ENCODE measurements at regions not wholly inside any gene's neighbourhood (a gene's known extent, or its start where the extent isn't known, plus 50 kb on each side); places are given as distances from the start of the nearest gene placed in this dataset.

- Histone ChIP-seq H3K27ac (ENCODE audit: low read length) (no peak overlapping the region), H3K79me2 (ENCODE audit: low read length) (peaks cover 43% of the 10 kb centered on the region), H3K9me3 (replicated peaks; ENCODE audit: insufficient read depth, low read length) (no peaks in the 10 kb centered on the region), H3K27me3 (replicated peaks; ENCODE audit: insufficient read depth, low read length) (peaks cover 10% of the 10 kb centered on the region), H3K36me3 (replicated peaks; ENCODE audit: insufficient read depth, low read length) (peaks cover 8% of the 10 kb centered on the region; the same call in 1 of the 2 replicates), H3K9ac (ENCODE audit: low read length) (no peak overlapping the region), H4K20me1 (ENCODE audit: insufficient read depth, low read length) (no peaks in the 10 kb centered on the region), H3K4me3 (ENCODE audit: low read length) (0 out of 2 replicates have a peak overlapping the region, but pooled peaks have one; percentile 18), H3K4me2 (ENCODE audit: low read depth, low read length) (peak overlapping the region; percentile 86; the same call in 1 of the 2 replicates), H2AFZ (ENCODE audit: low read length) (no peak overlapping the region), H3F3A (ENCODE audit: insufficient read depth, low read length) (peaks cover 4% of the 10 kb centered on the region; the same call in 1 of the 2 replicates), H3K9me2 (replicated peaks; ENCODE audit: insufficient read depth, low read length) (no peaks in the 10 kb centered on the region), H3K4me1 (ENCODE audit: low read length) (peaks cover 20% of the 10 kb centered on the region)
- TF ChIP-seq CTCF (IDR thresholded peaks at IDR 0.05; ENCODE audit: low read length) = no peak
- TF ChIP-seq EZH2phosphoT487 (IDR thresholded peaks at IDR 0.05; ENCODE audit: low read length) = no peak
- TF ChIP-seq EZH2 (optimal IDR thresholded peaks at IDR 0.05; ENCODE audit: low read depth, low read length) = no peak
- DNase-seq = no peak
Measured at GRCh38 chr7:149622444-149623210, 125.0 kb upstream of the ZNF746 start.

- Histone ChIP-seq H3K27me3 (replicated peaks; ENCODE audit: insufficient read depth, low read length) (peaks cover 4% of the 10 kb centered on the region), H3K9me3 (replicated peaks; ENCODE audit: insufficient read depth, low read length) (no peaks in the 10 kb centered on the region), H3K36me3 (replicated peaks; ENCODE audit: insufficient read depth, low read length) (peaks cover 12% of the 10 kb centered on the region; the same call in 1 of the 2 replicates), H3F3A (ENCODE audit: insufficient read depth, low read length) (peaks cover 4% of the 10 kb centered on the region; the same call in 1 of the 2 replicates), H3K9me2 (replicated peaks; ENCODE audit: insufficient read depth, low read length) (no peaks in the 10 kb centered on the region), H3K9ac (ENCODE audit: low read length) (no peak overlapping the region), H3K4me3 (ENCODE audit: low read length) (no peak overlapping the region), H3K27ac (ENCODE audit: low read length) (no peak overlapping the region), H3K79me2 (ENCODE audit: low read length) (peaks cover 49% of the 10 kb centered on the region), H2AFZ (ENCODE audit: low read length) (no peak overlapping the region), H4K20me1 (ENCODE audit: insufficient read depth, low read length) (no peaks in the 10 kb centered on the region), H3K4me2 (ENCODE audit: low read depth, low read length) (peak overlapping the region; percentile 86; the same call in 1 of the 2 replicates), H3K4me1 (ENCODE audit: low read length) (peaks cover 20% of the 10 kb centered on the region)
- TF ChIP-seq EZH2phosphoT487 (IDR thresholded peaks at IDR 0.05; ENCODE audit: low read length) (no peak), EZH2 (optimal IDR thresholded peaks at IDR 0.05; ENCODE audit: low read depth, low read length) (no peak), CTCF (IDR thresholded peaks at IDR 0.05; ENCODE audit: low read length) (no peak)
- peak; percentile 57 for DNase-seq
Measured at GRCh38 chr7:149621776-149622175, 124.2 kb upstream of the ZNF746 start.

GRCh38 chr7:149620961-149621360 is 123.4 kb upstream of the ZNF746 start:
- TF ChIP-seq EZH2phosphoT487 (IDR thresholded peaks at IDR 0.05; ENCODE audit: low read length) = no peak
- TF ChIP-seq CTCF (IDR thresholded peaks at IDR 0.05; ENCODE audit: low read length) = no peak
- TF ChIP-seq EZH2 (optimal IDR thresholded peaks at IDR 0.05; ENCODE audit: low read depth, low read length) = no peak
- H3K4me2 ChIP-seq (ENCODE audit: low read depth, low read length) = no peak overlapping the region
- H3K4me3 ChIP-seq (ENCODE audit: low read length) = no peak overlapping the region
- no peaks in the 10 kb centered on the region for H3K9me3 ChIP-seq (replicated peaks; ENCODE audit: insufficient read depth, low read length)
- no peak for DNase-seq
- no peaks in the 10 kb centered on the region for H3K9me2 ChIP-seq (replicated peaks; ENCODE audit: insufficient read depth, low read length)
- no peaks in the 10 kb centered on the region for H3K27me3 ChIP-seq (replicated peaks; ENCODE audit: insufficient read depth, low read length)
- peaks cover 55% of the 10 kb centered on the region for H3K79me2 ChIP-seq (ENCODE audit: low read length)
- peaks cover 20% of the 10 kb centered on the region for H3K4me1 ChIP-seq (ENCODE audit: low read length)
- peaks cover 12% of the 10 kb centered on the region; the same call in 1 of the 2 replicates for H3K36me3 ChIP-seq (replicated peaks; ENCODE audit: insufficient read depth, low read length)
- H4K20me1 ChIP-seq (ENCODE audit: insufficient read depth, low read length) = no peaks in the 10 kb centered on the region
- H3K9ac ChIP-seq (ENCODE audit: low read length) = no peak overlapping the region
- no peak overlapping the region for H3K27ac ChIP-seq (ENCODE audit: low read length)
- peaks cover 4% of the 10 kb centered on the region; the same call in 1 of the 2 replicates for H3F3A ChIP-seq (ENCODE audit: insufficient read depth, low read length)
- H2AFZ ChIP-seq (ENCODE audit: low read length) = no peak overlapping the region
